ENCODE measurements at regions not wholly inside any gene's neighbourhood (a gene's known extent, or its start where the extent isn't known, plus 50 kb on each side); places are given as distances from the start of the nearest gene placed in this dataset.
"Not testable (repeated sequence)": the region's sequence is repeated elsewhere in the genome, so short reads cannot be mapped to it uniquely, and the experiment has no call there.

DNA sequence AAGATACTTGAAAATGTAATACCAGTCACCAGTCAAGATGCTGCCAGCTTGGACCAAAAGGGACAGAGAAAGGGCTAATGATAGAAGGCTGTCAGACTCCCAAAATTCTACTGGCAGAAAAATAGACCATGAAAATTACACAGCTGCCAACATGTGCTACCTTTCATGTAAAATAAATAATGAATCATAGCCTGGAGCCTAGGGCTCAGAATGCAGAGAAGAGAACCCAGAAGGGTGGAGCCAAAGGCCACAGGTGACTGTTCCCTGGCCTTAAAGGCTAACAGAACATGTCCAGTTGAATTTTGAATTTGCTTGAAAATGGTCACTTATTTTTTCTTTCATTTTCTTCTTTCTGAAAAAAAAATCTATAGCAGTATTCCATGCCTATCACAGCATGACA is 1827.0 kb upstream of the MIR17HG start:
- no peak for TF ChIP-seq SP1 (IDR thresholded peaks at IDR 0.05)
- TF ChIP-seq JUND (IDR thresholded peaks at IDR 0.05), result no peak
- no peak for TF ChIP-seq HNF4A (conservative IDR thresholded peaks at IDR 0.05)
- no peak for TF ChIP-seq HNF4G (IDR thresholded peaks at IDR 0.05)
- no peak overlapping the region for H3K4me3 ChIP-seq (ENCODE audit: low read depth in 1 of 3, low read length in 3 of 3)
- H3K9ac ChIP-seq (ENCODE audit: low read depth in 1 of 2, low read length in 2 of 2), result no peak overlapping the region
- H3K27ac ChIP-seq (ENCODE audit: low read depth in 1 of 2, low read length in 2 of 2), result no peak overlapping the region
- H3K4me1 ChIP-seq (ENCODE audit: control insufficient read depth in 4 of 4, insufficient read depth in 4 of 4, low read length in 3 of 4), result no peaks in the 10 kb centered on the region
- no peaks in the 10 kb centered on the region for H3K36me3 ChIP-seq (ENCODE audit: control insufficient read depth in 4 of 4, insufficient read depth in 3 of 4, low read depth in 1 of 4, low read length in 3 of 4)
- no peaks in the 10 kb centered on the region for H3K9me3 ChIP-seq (ENCODE audit: control insufficient read depth in 4 of 4, low read length in 3 of 4)
- no peaks in the 10 kb centered on the region for H3K27me3 ChIP-seq (ENCODE audit: control insufficient read depth in 4 of 4, insufficient read depth in 4 of 4, low read length in 3 of 4)
- no peak for DNase-seq (ENCODE audit: low spot score)

- not testable (repeated sequence) for H3K36me3 ChIP-seq (ENCODE audit: control insufficient read depth in 4 of 4, insufficient read depth in 3 of 4, low read depth in 1 of 4, low read length in 3 of 4); H3K27ac ChIP-seq (ENCODE audit: low read depth in 1 of 2, low read length in 2 of 2); DNase-seq (ENCODE audit: low spot score); H3K27me3 ChIP-seq (ENCODE audit: control insufficient read depth in 4 of 4, insufficient read depth in 4 of 4, low read length in 3 of 4); H3K4me3 ChIP-seq (ENCODE audit: low read depth in 1 of 3, low read length in 3 of 3); H3K9me3 ChIP-seq (ENCODE audit: control insufficient read depth in 4 of 4, low read length in 3 of 4); H3K4me1 ChIP-seq (ENCODE audit: control insufficient read depth in 4 of 4, insufficient read depth in 4 of 4, low read length in 3 of 4); H3K9ac ChIP-seq (ENCODE audit: low read depth in 1 of 2, low read length in 2 of 2)
- WGBS, result 61% methylated on average over 2 of the region's 2 CpGs
These were observed 1825.8 kb upstream of the MIR17HG start for GRCh38 chr13:89521672-89522071.

- H3K9me3 ChIP-seq (ENCODE audit: control insufficient read depth in 4 of 4, low read length in 3 of 4), result no peaks in the 10 kb centered on the region
- H3K9ac ChIP-seq (ENCODE audit: low read depth in 1 of 2, low read length in 2 of 2), result no peak overlapping the region
- TF ChIP-seq SP1 (IDR thresholded peaks at IDR 0.05) (no peak), NR2F2 (IDR thresholded peaks at IDR 0.05) (no peak), TAF1 (conservative IDR thresholded peaks at IDR 0.05) (no peak), FOXA2 (IDR thresholded peaks at IDR 0.05) (no peak), RAD21 (IDR thresholded peaks at IDR 0.05) (no peak), REST (IDR thresholded peaks at IDR 0.05) (no peak), MAX (IDR thresholded peaks at IDR 0.05) (no peak)
- H3K27me3 ChIP-seq (ENCODE audit: control insufficient read depth in 4 of 4, insufficient read depth in 4 of 4, low read length in 3 of 4), result no peaks in the 10 kb centered on the region
- no peaks in the 10 kb centered on the region for H3K4me1 ChIP-seq (ENCODE audit: control insufficient read depth in 4 of 4, insufficient read depth in 4 of 4, low read length in 3 of 4)
- WGBS, result 88% methylated on average over 6 of the region's 6 CpGs
- H3K4me3 ChIP-seq (ENCODE audit: low read depth in 1 of 3, low read length in 3 of 3), result no peak overlapping the region
- H3K36me3 ChIP-seq (ENCODE audit: control insufficient read depth in 4 of 4, insufficient read depth in 3 of 4, low read depth in 1 of 4, low read length in 3 of 4), result no peaks in the 10 kb centered on the region
- no peak for DNase-seq (ENCODE audit: low spot score)
- H3K27ac ChIP-seq (ENCODE audit: low read depth in 1 of 2, low read length in 2 of 2), result no peak overlapping the region
These were observed 1806.1 kb upstream of the MIR17HG start for GRCh38 chr13:89541091-89542030.

All from liver (tissue), 7 donors.